ENCODE measurements at regions not wholly inside any gene's neighbourhood (a gene's known extent, or its start where the extent isn't known, plus 50 kb on each side); places are given as distances from the start of the nearest gene placed in this dataset.

- no peak overlapping the region for H2AFZ ChIP-seq
- no peaks in the 10 kb centered on the region for H3F3A ChIP-seq (ENCODE audit: insufficient read depth)
- H4K20me1 ChIP-seq (ENCODE audit: insufficient read depth), result no peaks in the 10 kb centered on the region
- no peak overlapping the region for H3K4me2 ChIP-seq (ENCODE audit: unreplicated experiment)
- no peaks in the 10 kb centered on the region for H3K4me1 ChIP-seq (ENCODE audit: insufficient read depth)
- H3K27ac ChIP-seq, result no peak overlapping the region
- WGBS, 2 experiments (ENCODE audit: low coverage in 1 of 2, low lambda C conversion rate in 2 of 2, missing lambda C conversion rate in 2 of 2), result 19 to 29% methylated on average over 5 of the region's 5 CpGs
- DNase-seq, result no peak
- no peaks in the 10 kb centered on the region for H3K27me3 ChIP-seq (replicated peaks; ENCODE audit: insufficient read depth)
- no peak overlapping the region for H3K4me3 ChIP-seq
- no peaks in the 10 kb centered on the region for H3K9me3 ChIP-seq (ENCODE audit: low read depth)
- in situ Hi-C loops (cut with MboI), result no loop called here
- H3K9me2 ChIP-seq (ENCODE audit: insufficient read depth), result no peaks in the 10 kb centered on the region
- no peaks in the 10 kb centered on the region for H3K36me3 ChIP-seq (ENCODE audit: low read depth)
- H3K9ac ChIP-seq, result no peak overlapping the region
- TF ChIP-seq EZH2phosphoT487 (IDR thresholded peaks at IDR 0.05; ENCODE audit: insufficient read depth, low read depth) (no peak), EZH2 (IDR thresholded peaks at IDR 0.05; ENCODE audit: insufficient read depth, poor library complexity, severe bottlenecking) (no peak)
- no peaks in the 10 kb centered on the region for H3K79me2 ChIP-seq (ENCODE audit: insufficient read depth)
These were observed 322.0 kb downstream of the FAT3 start for GRCh38 chr11:92546603-92547002.

- H3F3A ChIP-seq (ENCODE audit: insufficient read depth), result no peaks in the 10 kb centered on the region
- H3K27me3 ChIP-seq (replicated peaks; ENCODE audit: insufficient read depth), result no peaks in the 10 kb centered on the region
- TF ChIP-seq EZH2phosphoT487 (IDR thresholded peaks at IDR 0.05; ENCODE audit: insufficient read depth, low read depth) (no peak), EZH2 (IDR thresholded peaks at IDR 0.05; ENCODE audit: insufficient read depth, poor library complexity, severe bottlenecking) (no peak)
- H3K9ac ChIP-seq, result no peak overlapping the region
- no peaks in the 10 kb centered on the region for H3K9me2 ChIP-seq (ENCODE audit: insufficient read depth)
- no peaks in the 10 kb centered on the region for H4K20me1 ChIP-seq (ENCODE audit: insufficient read depth)
- DNase-seq, result no peak
- H2AFZ ChIP-seq, result no peak overlapping the region
- no peaks in the 10 kb centered on the region for H3K9me3 ChIP-seq (ENCODE audit: low read depth)
- no peaks in the 10 kb centered on the region for H3K36me3 ChIP-seq (ENCODE audit: low read depth)
- no peaks in the 10 kb centered on the region for H3K79me2 ChIP-seq (ENCODE audit: insufficient read depth)
- H3K4me2 ChIP-seq (ENCODE audit: unreplicated experiment), result no peak overlapping the region
- no peaks in the 10 kb centered on the region for H3K4me1 ChIP-seq (ENCODE audit: insufficient read depth)
- no peak overlapping the region for H3K4me3 ChIP-seq
- H3K27ac ChIP-seq, result no peak overlapping the region
- in situ Hi-C loops (cut with MboI), result no loop called here
These were observed 325.8 kb downstream of the FAT3 start for GRCh38 chr11:92550411-92550810.

GRCh38 chr11:92550871-92551270 lies 326.3 kb downstream of the FAT3 start:
- H3K79me2 ChIP-seq (ENCODE audit: insufficient read depth), result no peaks in the 10 kb centered on the region
- no peak overlapping the region for H3K4me2 ChIP-seq (ENCODE audit: unreplicated experiment)
- H3K9ac ChIP-seq, result no peak overlapping the region
- no peaks in the 10 kb centered on the region for H3K9me3 ChIP-seq (ENCODE audit: low read depth)
- no peak overlapping the region for H3K4me3 ChIP-seq
- H3K27me3 ChIP-seq (replicated peaks; ENCODE audit: insufficient read depth), result no peaks in the 10 kb centered on the region
- no peak for TF ChIP-seq EZH2 (IDR thresholded peaks at IDR 0.05; ENCODE audit: insufficient read depth, poor library complexity, severe bottlenecking)
- no peaks in the 10 kb centered on the region for H3K9me2 ChIP-seq (ENCODE audit: insufficient read depth)
- WGBS, 2 experiments (ENCODE audit: low coverage in 1 of 2, low lambda C conversion rate in 2 of 2, missing lambda C conversion rate in 2 of 2), result 59 to 62% methylated on average over 2 of the region's 2 CpGs
- H2AFZ ChIP-seq, result no peak overlapping the region
- H3K4me1 ChIP-seq (ENCODE audit: insufficient read depth), result no peaks in the 10 kb centered on the region
- in situ Hi-C loops (cut with MboI), result no loop called here
- no peak overlapping the region for H3K27ac ChIP-seq
- no peak for DNase-seq
- no peaks in the 10 kb centered on the region for H3F3A ChIP-seq (ENCODE audit: insufficient read depth)
- H3K36me3 ChIP-seq (ENCODE audit: low read depth), result no peaks in the 10 kb centered on the region
- H4K20me1 ChIP-seq (ENCODE audit: insufficient read depth), result no peaks in the 10 kb centered on the region

GRCh38 chr11:92552942-92553341 lies 328.3 kb downstream of the FAT3 start:
- H4K20me1 ChIP-seq (ENCODE audit: insufficient read depth), result no peaks in the 10 kb centered on the region
- no peak for TF ChIP-seq EZH2phosphoT487 (IDR thresholded peaks at IDR 0.05; ENCODE audit: insufficient read depth, low read depth)
- no peak for TF ChIP-seq EZH2 (IDR thresholded peaks at IDR 0.05; ENCODE audit: insufficient read depth, poor library complexity, severe bottlenecking)
- peak; percentile 37 for DNase-seq
- no peak overlapping the region for H3K9ac ChIP-seq
- no peaks in the 10 kb centered on the region for H3F3A ChIP-seq (ENCODE audit: insufficient read depth)
- no peak overlapping the region for H3K4me3 ChIP-seq
- no peak overlapping the region for H3K27ac ChIP-seq
- H3K9me3 ChIP-seq (ENCODE audit: low read depth), result no peaks in the 10 kb centered on the region
- H3K4me2 ChIP-seq (ENCODE audit: unreplicated experiment), result no peak overlapping the region
- no peak overlapping the region for H2AFZ ChIP-seq
- no peaks in the 10 kb centered on the region for H3K9me2 ChIP-seq (ENCODE audit: insufficient read depth)
- H3K79me2 ChIP-seq (ENCODE audit: insufficient read depth), result no peaks in the 10 kb centered on the region
- in situ Hi-C loops (cut with MboI), result no loop called here
- no peaks in the 10 kb centered on the region for H3K36me3 ChIP-seq (ENCODE audit: low read depth)
- no peaks in the 10 kb centered on the region for H3K4me1 ChIP-seq (ENCODE audit: insufficient read depth)
- 1 to 8% methylated on average over 2 of the region's 2 CpGs for WGBS, 2 experiments (ENCODE audit: low coverage in 1 of 2, low lambda C conversion rate in 2 of 2, missing lambda C conversion rate in 2 of 2)
- no peaks in the 10 kb centered on the region for H3K27me3 ChIP-seq (replicated peaks; ENCODE audit: insufficient read depth)

- 44 to 46% methylated on average over 7 of the region's 7 CpGs for WGBS, 2 experiments (ENCODE audit: low coverage in 1 of 2, low lambda C conversion rate in 2 of 2, missing lambda C conversion rate in 2 of 2)
- no peaks in the 10 kb centered on the region for H3K4me1 ChIP-seq (ENCODE audit: insufficient read depth)
- H3K9ac ChIP-seq, result no peak overlapping the region
- H3K4me3 ChIP-seq, result no peak overlapping the region
- no peaks in the 10 kb centered on the region for H3K27me3 ChIP-seq (replicated peaks; ENCODE audit: insufficient read depth)
- in situ Hi-C loops (cut with MboI), result no loop called here
- no peak overlapping the region for H3K4me2 ChIP-seq (ENCODE audit: unreplicated experiment)
- no peaks in the 10 kb centered on the region for H3K79me2 ChIP-seq (ENCODE audit: insufficient read depth)
- H3K36me3 ChIP-seq (ENCODE audit: low read depth), result no peaks in the 10 kb centered on the region
- H3K9me3 ChIP-seq (ENCODE audit: low read depth), result no peaks in the 10 kb centered on the region
- DNase-seq, result no peak
- H4K20me1 ChIP-seq (ENCODE audit: insufficient read depth), result no peaks in the 10 kb centered on the region
- no peaks in the 10 kb centered on the region for H3F3A ChIP-seq (ENCODE audit: insufficient read depth)
- no peaks in the 10 kb centered on the region for H3K9me2 ChIP-seq (ENCODE audit: insufficient read depth)
- H2AFZ ChIP-seq, result no peak overlapping the region
- TF ChIP-seq EZH2phosphoT487 (IDR thresholded peaks at IDR 0.05; ENCODE audit: insufficient read depth, low read depth), result no peak
- no peak for TF ChIP-seq EZH2 (IDR thresholded peaks at IDR 0.05; ENCODE audit: insufficient read depth, poor library complexity, severe bottlenecking)
- H3K27ac ChIP-seq, result no peak overlapping the region
These were observed 330.1 kb downstream of the FAT3 start for GRCh38 chr11:92554688-92555087.

Data from GM23248 (cell line).